ENCODE measurements at regions not wholly inside any gene's neighbourhood (a gene's known extent, or its start where the extent isn't known, plus 50 kb on each side); places are given as distances from the start of the nearest gene placed in this dataset.

GRCh38 chr5:167283691-167284090, 1007.8 kb upstream of the WWC1 start:
- no peak for TF ChIP-seq RXRA (IDR thresholded peaks at IDR 0.05)
- H3K36me3 ChIP-seq (ENCODE audit: control insufficient read depth in 4 of 4, insufficient read depth in 3 of 4, low read depth in 1 of 4, low read length in 3 of 4), result no peaks in the 10 kb centered on the region
- H3K27ac ChIP-seq (ENCODE audit: low read depth in 1 of 2, low read length in 2 of 2), result no peak overlapping the region
- H3K9me3 ChIP-seq (ENCODE audit: control insufficient read depth in 4 of 4, low read length in 3 of 4), result no peaks in the 10 kb centered on the region
- no peak overlapping the region for H3K4me3 ChIP-seq (ENCODE audit: low read depth in 1 of 3, low read length in 3 of 3)
- WGBS, result 78% methylated on average over 4 of the region's 4 CpGs
- no peaks in the 10 kb centered on the region for H3K4me1 ChIP-seq (ENCODE audit: control insufficient read depth in 4 of 4, insufficient read depth in 4 of 4, low read length in 3 of 4)
- peaks cover 0 to 3% (median 0%) of the 10 kb centered on the region in 4 donors for H3K27me3 ChIP-seq (ENCODE audit: control insufficient read depth in 4 of 4, insufficient read depth in 4 of 4, low read length in 3 of 4)
- no peak overlapping the region for H3K9ac ChIP-seq (ENCODE audit: low read depth in 1 of 2, low read length in 2 of 2)
- DNase-seq (ENCODE audit: low spot score), result no peak

- Histone ChIP-seq H3K4me3 (ENCODE audit: low read depth in 1 of 3, low read length in 3 of 3) (no peak overlapping the region), H3K4me1 (ENCODE audit: control insufficient read depth in 4 of 4, insufficient read depth in 4 of 4, low read length in 3 of 4) (no peaks in the 10 kb centered on the region), H3K9me3 (ENCODE audit: control insufficient read depth in 4 of 4, low read length in 3 of 4) (no peaks in the 10 kb centered on the region), H3K27me3 (ENCODE audit: control insufficient read depth in 4 of 4, insufficient read depth in 4 of 4, low read length in 3 of 4) (peaks cover 0 to 3% (median 0%) of the 10 kb centered on the region in 4 donors), H3K36me3 (ENCODE audit: control insufficient read depth in 4 of 4, insufficient read depth in 3 of 4, low read depth in 1 of 4, low read length in 3 of 4) (no peaks in the 10 kb centered on the region), H3K27ac (ENCODE audit: low read depth in 1 of 2, low read length in 2 of 2) (no peak overlapping the region), H3K9ac (ENCODE audit: low read depth in 1 of 2, low read length in 2 of 2) (no peak overlapping the region)
- WGBS, result 90% methylated on average over 6 of the region's 6 CpGs
- TF ChIP-seq, protein P1, sequence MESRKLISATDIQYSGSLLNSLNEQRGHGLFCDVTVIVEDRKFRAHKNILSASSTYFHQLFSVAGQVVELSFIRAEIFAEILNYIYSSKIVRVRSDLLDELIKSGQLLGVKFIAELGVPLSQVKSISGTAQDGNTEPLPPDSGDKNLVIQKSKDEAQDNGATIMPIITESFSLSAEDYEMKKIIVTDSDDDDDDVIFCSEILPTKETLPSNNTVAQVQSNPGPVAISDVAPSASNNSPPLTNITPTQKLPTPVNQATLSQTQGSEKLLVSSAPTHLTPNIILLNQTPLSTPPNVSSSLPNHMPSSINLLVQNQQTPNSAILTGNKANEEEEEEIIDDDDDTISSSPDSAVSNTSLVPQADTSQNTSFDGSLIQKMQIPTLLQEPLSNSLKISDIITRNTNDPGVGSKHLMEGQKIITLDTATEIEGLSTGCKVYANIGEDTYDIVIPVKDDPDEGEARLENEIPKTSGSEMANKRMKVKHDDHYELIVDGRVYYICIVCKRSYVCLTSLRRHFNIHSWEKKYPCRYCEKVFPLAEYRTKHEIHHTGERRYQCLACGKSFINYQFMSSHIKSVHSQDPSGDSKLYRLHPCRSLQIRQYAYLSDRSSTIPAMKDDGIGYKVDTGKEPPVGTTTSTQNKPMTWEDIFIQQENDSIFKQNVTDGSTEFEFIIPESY (IDR thresholded peaks at IDR 0.05), result no peak
- TF ChIP-seq SP1 (IDR thresholded peaks at IDR 0.05) (no peak), JUND (IDR thresholded peaks at IDR 0.05) (no peak), NR2F2 (IDR thresholded peaks at IDR 0.05) (no peak), RAD21 (IDR thresholded peaks at IDR 0.05) (no peak), TAF1 (conservative IDR thresholded peaks at IDR 0.05) (no peak), YY1 (IDR thresholded peaks at IDR 0.05) (no peak), RXRA (IDR thresholded peaks at IDR 0.05) (no peak), HNF4A (conservative IDR thresholded peaks at IDR 0.05) (no peak), FOXA1 (IDR thresholded peaks at IDR 0.05) (no peak), FOXA2 (IDR thresholded peaks at IDR 0.05) (no peak), HNF4G (IDR thresholded peaks at IDR 0.05) (no peak), GABPA (IDR thresholded peaks at IDR 0.05 in 1 of 2, conservative IDR thresholded peaks at IDR 0.05 in 1 of 2) (no peak), EGR1 (IDR thresholded peaks at IDR 0.05; ENCODE audit: low read depth in 2 of 2) (no peak)
- TF ChIP-seq, protein P2, sequence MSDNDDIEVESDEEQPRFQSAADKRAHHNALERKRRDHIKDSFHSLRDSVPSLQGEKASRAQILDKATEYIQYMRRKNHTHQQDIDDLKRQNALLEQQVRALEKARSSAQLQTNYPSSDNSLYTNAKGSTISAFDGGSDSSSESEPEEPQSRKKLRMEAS (IDR thresholded peaks at IDR 0.05), result no peak
- no peak for DNase-seq (ENCODE audit: low spot score)
Observed at GRCh38 chr5:167284222-167284890, 1007.1 kb upstream of the WWC1 start.

- TF ChIP-seq RAD21 (IDR thresholded peaks at IDR 0.05) (no peak), HNF4A (conservative IDR thresholded peaks at IDR 0.05) (peak in 1 of 2 donors; percentile 44)
- H3K4me1 ChIP-seq (ENCODE audit: control insufficient read depth in 4 of 4, insufficient read depth in 4 of 4, low read length in 3 of 4), result no peaks in the 10 kb centered on the region
- H3K36me3 ChIP-seq (ENCODE audit: control insufficient read depth in 4 of 4, insufficient read depth in 3 of 4, low read depth in 1 of 4, low read length in 3 of 4), result no peaks in the 10 kb centered on the region
- 58% methylated on average over 5 of the region's 5 CpGs for WGBS
- DNase-seq (ENCODE audit: low spot score), result no peak
- H3K4me3 ChIP-seq (ENCODE audit: low read depth in 1 of 3, low read length in 3 of 3), result no peak overlapping the region
- H3K9ac ChIP-seq (ENCODE audit: low read depth in 1 of 2, low read length in 2 of 2), result no peak overlapping the region
- no peak overlapping the region for H3K27ac ChIP-seq (ENCODE audit: low read depth in 1 of 2, low read length in 2 of 2)
- H3K9me3 ChIP-seq (ENCODE audit: control insufficient read depth in 4 of 4, low read length in 3 of 4), result no peaks in the 10 kb centered on the region
- peaks cover 0 to 3% (median 0%) of the 10 kb centered on the region in 4 donors for H3K27me3 ChIP-seq (ENCODE audit: control insufficient read depth in 4 of 4, insufficient read depth in 4 of 4, low read length in 3 of 4)
Observed at GRCh38 chr5:167285591-167285990, 1005.9 kb upstream of the WWC1 start.

Measured in liver (tissue), 7 donors.